PFSK-1 (cell line): ENCODE measurements at regions not wholly inside any gene's neighbourhood (a gene's known extent, or its start where the extent isn't known, plus 50 kb on each side); places are given as distances from the start of the nearest gene placed in this dataset.
A peak's percentile ranks its signal among the peaks of the same experiment; 100 is the strongest.

Source experiments
- FOXP2 ChIP-seq: optimal IDR thresholded peaks from 2 replicates; pipeline ENCODE3; 2011; ENCODE audit warnings: borderline replicate concordance, control low read depth, inconsistent platforms; ENCODE audit not compliant: insufficient read depth; ENCODE audit errors: extremely low read length, extremely low read depth
- POLR2AphosphoS5 ChIP-seq: IDR thresholded peaks from 2 replicates; pipeline ENCODE4 v1.6.1; 2012; ENCODE audit warnings: low read depth, mild to moderate bottlenecking, control low read depth, low read length, moderate library complexity
- REST ChIP-seq, 2 experiments: IDR thresholded peaks; 2 replicates each; pipeline versions ENCODE4 v1.6.1 to v1.8.0; 2011 to 2012; ENCODE audit warnings: low read depth in 2 of 2, low read length in 2 of 2, control low read depth in 1 of 2, inconsistent platforms in 1 of 2, mild to moderate bottlenecking in 1 of 2, moderate library complexity in 1 of 2; ENCODE audit not compliant: insufficient read depth in 1 of 2
- SIN3A ChIP-seq: IDR thresholded peaks from 2 replicates; pipeline ENCODE4 v1.6.1; 2012; ENCODE audit warnings: mild to moderate bottlenecking, low read length, moderate library complexity, borderline replicate concordance; ENCODE audit not compliant: insufficient read depth
- TAF1 ChIP-seq: IDR thresholded peaks from 2 replicates; pipeline ENCODE4 v1.6.1; 2012; ENCODE audit warnings: low read length, control low read depth, borderline replicate concordance; ENCODE audit not compliant: insufficient read depth

- TF ChIP-seq FOXP2, result no peak
- TF ChIP-seq REST (IDR thresholded peaks at IDR 0.05; ENCODE audit: insufficient read depth in 1 of 2, low read depth in 2 of 2, low read length in 2 of 2), result no peak
- no peak for TF ChIP-seq SIN3A
- no peak for TF ChIP-seq POLR2AphosphoS5
- no peak for TF ChIP-seq TAF1
Observed at GRCh38 chr1:101567582-101568189, 330.9 kb downstream of the S1PR1 start.

- TF ChIP-seq SIN3A (no peak), REST (IDR thresholded peaks at IDR 0.05; ENCODE audit: insufficient read depth in 1 of 2, low read depth in 2 of 2, low read length in 2 of 2) (no peak), POLR2AphosphoS5 (0 out of 2 replicates have a peak, but pooled peaks have one; percentile 43), FOXP2 (no peak), TAF1 (0 out of 2 replicates have a peak, but pooled peaks have one; percentile 27)
Observed at GRCh38 chr1:101587741-101588140, 350.9 kb downstream of the S1PR1 start.

- TF ChIP-seq REST (IDR thresholded peaks at IDR 0.05; ENCODE audit: insufficient read depth in 1 of 2, low read depth in 2 of 2, low read length in 2 of 2), result no peak
- TF ChIP-seq POLR2AphosphoS5, result no peak
- TF ChIP-seq SIN3A, result no peak
- TF ChIP-seq TAF1, result no peak
- no peak for TF ChIP-seq FOXP2
Observed at GRCh38 chr1:101588677-101589076, 351.9 kb downstream of the S1PR1 start.

GRCh38 chr1:101592845-101593244 lies 356.0 kb downstream of the S1PR1 start:
- TF ChIP-seq FOXP2 (no peak), TAF1 (no peak), REST (IDR thresholded peaks at IDR 0.05; ENCODE audit: insufficient read depth in 1 of 2, low read depth in 2 of 2, low read length in 2 of 2) (no peak), POLR2AphosphoS5 (no peak), SIN3A (0 out of 2 replicates have a peak, but pooled peaks have one; percentile 35)
